Ishikawa (cell line): ENCODE measurements at regions not wholly inside any gene's neighbourhood (a gene's known extent, or its start where the extent isn't known, plus 50 kb on each side); places are given as distances from the start of the nearest gene placed in this dataset.

Experiments used
- CEBPB ChIP-seq: IDR thresholded peaks from 2 replicates; pipeline ENCODE4 v1.6.1; 2012
- CREB1 ChIP-seq: IDR thresholded peaks from 2 replicates; pipeline ENCODE4 v1.6.1; 2012; ENCODE audit warnings: low read depth
- EGR1 ChIP-seq: IDR thresholded peaks from 2 replicates; pipeline ENCODE4 v1.6.1; 2012
- EP300 ChIP-seq: IDR thresholded peaks from 2 replicates; pipeline ENCODE4 v1.6.1; 2012; ENCODE audit warnings: borderline replicate concordance
- FOXM1 ChIP-seq: IDR thresholded peaks from 2 replicates; pipeline ENCODE4 v1.6.1; 2012; ENCODE audit warnings: low read depth, borderline replicate concordance
- REST ChIP-seq: IDR thresholded peaks from 2 replicates; pipeline ENCODE4 v1.6.1; 2012; ENCODE audit warnings: low read depth, mild to moderate bottlenecking
- TAF1 ChIP-seq: IDR thresholded peaks from 2 replicates; pipeline ENCODE4 v1.6.1; 2012; ENCODE audit warnings: low read depth, mild to moderate bottlenecking
- TEAD4 ChIP-seq: IDR thresholded peaks from 2 replicates; pipeline ENCODE4 v1.6.1; 2012
- YY1 ChIP-seq: IDR thresholded peaks from 2 replicates; pipeline ENCODE4 v1.6.1; 2012; ENCODE audit warnings: low read depth

- TF ChIP-seq EP300: no peak
- no peak for TF ChIP-seq EGR1
- TF ChIP-seq REST: no peak
- no peak for TF ChIP-seq YY1
- TF ChIP-seq FOXM1: no peak
- TF ChIP-seq TEAD4: no peak
- no peak for TF ChIP-seq TAF1
- TF ChIP-seq CREB1: no peak
- no peak for TF ChIP-seq CEBPB
These were observed 873.8 kb upstream of the GCFC2 start for GRCh38 chr2:76584474-76584873.
